NCI-H524 (cell line): ENCODE measurements at regions not wholly inside any gene's neighbourhood (a gene's known extent, or its start where the extent isn't known, plus 50 kb on each side); places are given as distances from the start of the nearest gene placed in this dataset.
"Not testable (repeated sequence)": the region's sequence is repeated elsewhere in the genome, so short reads cannot be mapped to it uniquely, and the experiment has no call there.

Source experiments
- DNase-seq, 2 experiments: peaks; one replicate each; lab custom pipeline; 2025; lab: John Stamatoyannopoulos, UW

GRCh38 chr21:33993286-33994231, 78.0 kb upstream of the ATP5PO start:
- DNase-seq, result no peak

- DNase-seq, result not testable (repeated sequence)
Observed at GRCh38 chr21:33992412-33992811, 76.8 kb upstream of the ATP5PO start.

- no peak for DNase-seq
Observed at GRCh38 chr21:33991133-33991532, 75.5 kb upstream of the ATP5PO start.

GRCh38 chr21:33989440-33989839, 73.8 kb upstream of the ATP5PO start:
- no peak for DNase-seq

- DNase-seq, result no peak
Observed at GRCh38 chr21:33988237-33989017, 72.8 kb upstream of the ATP5PO start.

- no peak for DNase-seq
Observed at GRCh38 chr21:33987461-33987860, 71.9 kb upstream of the ATP5PO start.

- DNase-seq, result no peak
Observed at GRCh38 chr21:33985117-33986050, 69.8 kb upstream of the ATP5PO start.

- DNase-seq, result no peak
Observed at GRCh38 chr21:33984021-33984481, 68.4 kb upstream of the ATP5PO start.

GRCh38 chr21:33981391-33982101, 65.9 kb upstream of the ATP5PO start:
- DNase-seq, result no peak

GRCh38 chr21:33980276-33980916, 64.8 kb upstream of the ATP5PO start:
- DNase-seq, result no peak

GRCh38 chr21:33978585-33978984, 63.0 kb upstream of the ATP5PO start:
- no peak for DNase-seq

GRCh38 chr21:33977721-33978369, 62.2 kb upstream of the ATP5PO start:
- no peak for DNase-seq

GRCh38 chr21:33977017-33977720, 61.6 kb upstream of the ATP5PO start:
- no peak for DNase-seq

GRCh38 chr21:33976082-33977016, 60.7 kb upstream of the ATP5PO start:
- DNase-seq, result peak in 1 of 2 experiments; percentile 5

GRCh38 chr21:33975548-33976081, 60.0 kb upstream of the ATP5PO start:
- DNase-seq, result no peak

- DNase-seq, result no peak
Observed at GRCh38 chr21:33974513-33975468, 59.2 kb upstream of the ATP5PO start.

GRCh38 chr21:33973268-33973667, 57.7 kb upstream of the ATP5PO start:
- DNase-seq, result no peak
